ENCODE measurements at regions not wholly inside any gene's neighbourhood (a gene's known extent, or its start where the extent isn't known, plus 50 kb on each side); places are given as distances from the start of the nearest gene placed in this dataset.

GRCh38 chr4:145287351-145287750, 107.0 kb upstream of the OTUD4 start:
- ChIA-PET POLR2A (no interaction called here), CTCF (no interaction called here), RAD21 (ENCODE audit: unreplicated experiment) (no interaction called here), SMC1A (ENCODE audit: uncharacterized antibody, unreplicated experiment) (interaction anchor here (0.6 to 1.0 kb wide), 2 partner anchors 10 to 18 kb away, joined by 3 read pairs; no protein-coding TSS in a partner anchor)
- BruUV-seq (replicated peaks) = no TSS peak
- no peak overlapping the region for H2AFZ ChIP-seq (ENCODE audit: control insufficient read depth, low read depth, low read length)
- intact Hi-C loops (cut with micrococcal nuclease; ENCODE audit: unreplicated experiment) (no loop called here), in situ Hi-C loops (cut with MboI) (no loop called here)
- no peaks in the 10 kb centered on the region for H3K27me3 ChIP-seq (replicated peaks in 1 of 2; ENCODE audit: control insufficient read depth in 2 of 2, insufficient read depth in 2 of 2, low read length in 1 of 2)
- no peak overlapping the region for H3K4me2 ChIP-seq (ENCODE audit: control insufficient read depth, insufficient read depth)
- WGBS (ENCODE audit: insufficient coverage, insufficient replicate concordance, low lambda C conversion rate, missing lambda C conversion rate) = 17% methylated on average over 1 of the region's 1 CpG
- H3K79me2 ChIP-seq (ENCODE audit: control insufficient read depth, insufficient read depth, low read length) = no peaks in the 10 kb centered on the region
- no peak for DNase-seq (ENCODE audit: low read depth, low spot score)
- H3K9ac ChIP-seq (ENCODE audit: control insufficient read depth, insufficient read depth, low read length) = no peak overlapping the region
- no peaks in the 10 kb centered on the region for H4K20me1 ChIP-seq (ENCODE audit: control insufficient read depth, insufficient read depth)
- TF ChIP-seq ZNF622 (IDR thresholded peaks at IDR 0.05) (no peak), NRF1 (conservative IDR thresholded peaks at IDR 0.05; ENCODE audit: low read depth, low read length) (no peak), FOXK2 (IDR thresholded peaks at IDR 0.05) (no peak), CBFB (IDR thresholded peaks at IDR 0.05; ENCODE audit: low read depth) (no peak), NFYB (IDR thresholded peaks at IDR 0.05; ENCODE audit: insufficient read depth, low read depth, low read length) (no peak), RAD51 (IDR thresholded peaks at IDR 0.05) (no peak), ZBTB40 (IDR thresholded peaks at IDR 0.05; ENCODE audit: borderline replicate concordance) (no peak), ZNF384 (IDR thresholded peaks at IDR 0.05; ENCODE audit: borderline replicate concordance, low read depth, low read length) (no peak), TCF3 (IDR thresholded peaks at IDR 0.05; ENCODE audit: borderline replicate concordance, insufficient read depth, low read depth, low read length) (no peak), MTA2 (IDR thresholded peaks at IDR 0.05; ENCODE audit: low read depth) (no peak), GATAD2B (conservative IDR thresholded peaks at IDR 0.05; ENCODE audit: low read depth) (no peak), POLR2AphosphoS2 (IDR thresholded peaks at IDR 0.05; ENCODE audit: low read depth, low read length) (no peak), SMARCA5 (IDR thresholded peaks at IDR 0.05) (no peak), EP300 (IDR thresholded peaks at IDR 0.05; ENCODE audit: borderline replicate concordance in 1 of 2, control insufficient read depth in 1 of 2, low read depth in 2 of 2, low read length in 2 of 2) (no peak), EZH2 (IDR thresholded peaks at IDR 0.05; ENCODE audit: borderline replicate concordance, control insufficient read depth, low read depth, low read length) (no peak), CEBPB (IDR thresholded peaks at IDR 0.05; ENCODE audit: borderline replicate concordance in 1 of 2, low read depth in 2 of 2, low read length in 2 of 2) (no peak), DPF2 (IDR thresholded peaks at IDR 0.05) (no peak), RCOR1 (conservative IDR thresholded peaks at IDR 0.05; ENCODE audit: low read depth, low read length) (no peak)
- TF ChIP-seq, protein P1, sequence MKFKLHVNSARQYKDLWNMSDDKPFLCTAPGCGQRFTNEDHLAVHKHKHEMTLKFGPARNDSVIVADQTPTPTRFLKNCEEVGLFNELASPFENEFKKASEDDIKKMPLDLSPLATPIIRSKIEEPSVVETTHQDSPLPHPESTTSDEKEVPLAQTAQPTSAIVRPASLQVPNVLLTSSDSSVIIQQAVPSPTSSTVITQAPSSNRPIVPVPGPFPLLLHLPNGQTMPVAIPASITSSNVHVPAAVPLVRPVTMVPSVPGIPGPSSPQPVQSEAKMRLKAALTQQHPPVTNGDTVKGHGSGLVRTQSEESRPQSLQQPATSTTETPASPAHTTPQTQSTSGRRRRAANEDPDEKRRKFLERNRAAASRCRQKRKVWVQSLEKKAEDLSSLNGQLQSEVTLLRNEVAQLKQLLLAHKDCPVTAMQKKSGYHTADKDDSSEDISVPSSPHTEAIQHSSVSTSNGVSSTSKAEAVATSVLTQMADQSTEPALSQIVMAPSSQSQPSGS (IDR thresholded peaks at IDR 0.05; ENCODE audit: low read length) = no peak
- ATAC-seq = no peak
- H3K4me1 ChIP-seq (ENCODE audit: control insufficient read depth, insufficient read depth, low read length) = no peaks in the 10 kb centered on the region
- H3K4me3 ChIP-seq = no peak overlapping the region
- FAIRE-seq = no peak
- no peak overlapping the region for H3K27ac ChIP-seq (ENCODE audit: control insufficient read depth, insufficient read depth)
- no peaks in the 10 kb centered on the region for H3K36me3 ChIP-seq (ENCODE audit: control insufficient read depth in 2 of 2, insufficient read depth in 2 of 2, low read length in 1 of 2)
- no peaks in the 10 kb centered on the region; the same call in 2 of the 3 replicates for H3K9me3 ChIP-seq (replicated peaks; ENCODE audit: control insufficient read depth, insufficient read depth, low read length)

Data from GM12878 (cell line).